ENCODE measurements at regions not wholly inside any gene's neighbourhood (a gene's known extent, or its start where the extent isn't known, plus 50 kb on each side); places are given as distances from the start of the nearest gene placed in this dataset.
"Not testable (repeated sequence)": the region's sequence is repeated elsewhere in the genome, so short reads cannot be mapped to it uniquely, and the experiment has no call there.

GRCh38 chr6:43998592-43999243 is 128.5 kb downstream of the MRPL14 start:
- not testable (repeated sequence) for DNase-seq (ENCODE audit: low spot score)

- DNase-seq (ENCODE audit: low spot score): not testable (repeated sequence)
Measured at GRCh38 chr6:43997990-43998585, 129.2 kb downstream of the MRPL14 start.

- DNase-seq (ENCODE audit: low spot score): no peak
Measured at GRCh38 chr6:43997345-43997677, 129.9 kb downstream of the MRPL14 start.

- no peak for DNase-seq (ENCODE audit: low spot score)
Measured at GRCh38 chr6:43996618-43997344, 130.5 kb downstream of the MRPL14 start.

GRCh38 chr6:43995137-43995536 is 132.1 kb downstream of the MRPL14 start:
- DNase-seq (ENCODE audit: low spot score): no peak

GRCh38 chr6:43993881-43994523 is 133.2 kb downstream of the MRPL14 start:
- no peak for DNase-seq (ENCODE audit: low spot score)

GRCh38 chr6:43992783-43993644 is 134.2 kb downstream of the MRPL14 start:
- no peak for DNase-seq (ENCODE audit: low spot score)

- no peak for DNase-seq (ENCODE audit: low spot score)
Measured at GRCh38 chr6:43992126-43992663, 135.1 kb downstream of the MRPL14 start.

GRCh38 chr6:43990627-43991619 is 136.3 kb downstream of the MRPL14 start:
- no peak for DNase-seq (ENCODE audit: low spot score)

- DNase-seq (ENCODE audit: low spot score): no peak
Measured at GRCh38 chr6:43990275-43990626, 137.0 kb downstream of the MRPL14 start.

- no peak for DNase-seq (ENCODE audit: low spot score)
Measured at GRCh38 chr6:43989581-43990146, 137.6 kb downstream of the MRPL14 start.

GRCh38 chr6:43988801-43989200 is 138.5 kb downstream of the MRPL14 start:
- no peak for DNase-seq (ENCODE audit: low spot score)

- DNase-seq (ENCODE audit: low spot score): no peak
Measured at GRCh38 chr6:43987838-43988439, 139.3 kb downstream of the MRPL14 start.

- no peak for DNase-seq (ENCODE audit: low spot score)
Measured at GRCh38 chr6:43986177-43986825, 141.0 kb downstream of the MRPL14 start.

GRCh38 chr6:43985329-43985728 is 141.9 kb downstream of the MRPL14 start:
- DNase-seq (ENCODE audit: low spot score): no peak

GRCh38 chr6:43984442-43985321 is 142.6 kb downstream of the MRPL14 start:
- no peak for DNase-seq (ENCODE audit: low spot score)

- DNase-seq (ENCODE audit: low spot score): no peak
Measured at GRCh38 chr6:43983632-43984031, 143.6 kb downstream of the MRPL14 start.

- no peak for DNase-seq (ENCODE audit: low spot score)
Measured at GRCh38 chr6:43983191-43983590, 144.1 kb downstream of the MRPL14 start.

Measured in Ammon's horn (tissue), 1 donor.